ENCODE measurements at regions not wholly inside any gene's neighbourhood (a gene's known extent, or its start where the extent isn't known, plus 50 kb on each side); places are given as distances from the start of the nearest gene placed in this dataset.

- TF ChIP-seq ZNF280A (IDR thresholded peaks at IDR 0.05; ENCODE audit: low read depth, partially characterized antibody) (peak; percentile 93), NCOA4 (IDR thresholded peaks at IDR 0.05; ENCODE audit: partially characterized antibody) (no peak), NFE2 (IDR thresholded peaks at IDR 0.05; ENCODE audit: low read depth) (peak; percentile 72), CEBPG (CRISPR knock-in tag; IDR thresholded peaks at IDR 0.05) (no peak), CEBPG (tag; conservative IDR thresholded peaks at IDR 0.05 in 1 of 2, IDR thresholded peaks at IDR 0.05 in 1 of 2) (0 out of 4 replicates have a peak, but pooled peaks of 1 of the 2 experiments have one; percentile 21), SLC30A9 (CRISPR knock-in tag; IDR thresholded peaks at IDR 0.05) (no peak), TAL1 (IDR thresholded peaks at IDR 0.05) (no peak), SREBF1 (IDR thresholded peaks at IDR 0.05; ENCODE audit: borderline replicate concordance, low read depth, low read length) (no peak), ZNF586 (CRISPR knock-in tag; conservative IDR thresholded peaks at IDR 0.05) (no peak), CEBPB (tag; IDR thresholded peaks at IDR 0.05) (peak; percentile 62), TRIM28 (IDR thresholded peaks at IDR 0.05) (peak; percentile 97), SMARCA4 (IDR thresholded peaks at IDR 0.05) (peak; percentile 81), ZNF436 (CRISPR knock-in tag; IDR thresholded peaks at IDR 0.05) (no peak), DPF2 (IDR thresholded peaks at IDR 0.05) (peak; percentile 76), NFE2L1 (tag; IDR thresholded peaks at IDR 0.05; ENCODE audit: borderline replicate concordance, low read depth) (peak; percentile 83), PCBP1 (IDR thresholded peaks at IDR 0.05; ENCODE audit: low read depth, low read length, poor library complexity, severe bottlenecking) (no peak), ZNF3 (CRISPR knock-in tag; IDR thresholded peaks at IDR 0.05) (no peak), ZNF274 (IDR thresholded peaks at IDR 0.05; ENCODE audit: borderline replicate concordance, low read depth, low read length) (no peak), ZNF75A (CRISPR knock-in tag; IDR thresholded peaks at IDR 0.05) (no peak), CSDE1 (IDR thresholded peaks at IDR 0.05) (no peak), ZFPM2 (CRISPR knock-in tag; IDR thresholded peaks at IDR 0.05) (no peak), POU5F1 (IDR thresholded peaks at IDR 0.05; ENCODE audit: borderline replicate concordance, low read depth, low read length, partially characterized antibody) (no peak), CREB1 (IDR thresholded peaks at IDR 0.05) (no peak), CREB1 (CRISPR knock-in tag; IDR thresholded peaks at IDR 0.05) (no peak)
Observed at GRCh38 chr2:107633580-107634147, 193.0 kb upstream of the RGPD4 start (continued).

Data from K562 (cell line).